Superior temporal gyrus (tissue), 1 donor: ENCODE measurements at regions not wholly inside any gene's neighbourhood (a gene's known extent, or its start where the extent isn't known, plus 50 kb on each side); places are given as distances from the start of the nearest gene placed in this dataset.

ENCODE experiments used
- DNase-seq: peaks from one replicate; pipeline ENCODE4 v3.0.0-alpha.2; 2016; ENCODE audit errors: extremely low spot score

- no peak for DNase-seq
Observed at GRCh38 chr15:27619204-27619603, 479.9 kb downstream of the OCA2 start.

- DNase-seq, result no peak
Observed at GRCh38 chr15:27617013-27617412, 482.1 kb downstream of the OCA2 start.

- no peak for DNase-seq
Observed at GRCh38 chr15:27608248-27608647, 490.9 kb downstream of the OCA2 start.

- peak; percentile 52 for DNase-seq
Observed at GRCh38 chr15:27601239-27601960, 497.7 kb downstream of the OCA2 start.

- no peak for DNase-seq
Observed at GRCh38 chr15:27599034-27599433, 500.1 kb downstream of the OCA2 start.

GRCh38 chr15:27598251-27599009, 500.7 kb downstream of the OCA2 start:
- DNase-seq, result no peak

GRCh38 chr15:27595211-27595610, 503.9 kb downstream of the OCA2 start:
- no peak for DNase-seq

- DNase-seq, result no peak
Observed at GRCh38 chr15:27592036-27592760, 506.9 kb downstream of the OCA2 start.
